ENCODE measurements at regions not wholly inside any gene's neighbourhood (a gene's known extent, or its start where the extent isn't known, plus 50 kb on each side); places are given as distances from the start of the nearest gene placed in this dataset.

GRCh38 chr16:60635548-60635947, 1400.7 kb downstream of the CDH8 start:
- TF ChIP-seq CTCF (IDR thresholded peaks at IDR 0.05) (no peak), POLR2AphosphoS5 (IDR thresholded peaks at IDR 0.05) (no peak), EP300 (IDR thresholded peaks at IDR 0.05) (no peak)
